GM21737 (cell line): ENCODE measurements at regions not wholly inside any gene's neighbourhood (a gene's known extent, or its start where the extent isn't known, plus 50 kb on each side); places are given as distances from the start of the nearest gene placed in this dataset.
"Not testable (repeated sequence)": the region's sequence is repeated elsewhere in the genome, so short reads cannot be mapped to it uniquely, and the experiment has no call there.

ENCODE experiments used
- ATAC-seq: cut with Tn5 transposase; IDR thresholded peaks from one replicate; pipeline ENCODE4 v1.9.1; 2021; ENCODE audit warnings: mild to moderate bottlenecking, moderate library complexity; ENCODE audit not compliant: unreplicated experiment

GRCh38 chr2:219829667-219830352 is 202.4 kb downstream of the SLC4A3 start:
- ATAC-seq: no peak

GRCh38 chr2:219830353-219830738 is 202.9 kb downstream of the SLC4A3 start:
- ATAC-seq: no peak

GRCh38 chr2:219831957-219832356 is 204.5 kb downstream of the SLC4A3 start:
- no peak for ATAC-seq

- ATAC-seq: no peak
Measured at GRCh38 chr2:219832904-219833303, 205.5 kb downstream of the SLC4A3 start.

- ATAC-seq: no peak
Measured at GRCh38 chr2:219835493-219835892, 208.1 kb downstream of the SLC4A3 start.

GRCh38 chr2:219836647-219837177 is 209.3 kb downstream of the SLC4A3 start:
- ATAC-seq: no peak

- ATAC-seq: peak; percentile 95
Measured at GRCh38 chr2:219844401-219845091, 217.1 kb downstream of the SLC4A3 start.

GRCh38 chr2:219848882-219849281 is 221.5 kb downstream of the SLC4A3 start:
- no peak for ATAC-seq

GRCh38 chr2:219851169-219851568 is 223.7 kb downstream of the SLC4A3 start:
- no peak for ATAC-seq

- no peak for ATAC-seq
Measured at GRCh38 chr2:219851801-219852481, 224.5 kb downstream of the SLC4A3 start.

GRCh38 chr2:219852626-219853025 is 225.2 kb downstream of the SLC4A3 start:
- ATAC-seq: no peak

- ATAC-seq: no peak
Measured at GRCh38 chr2:219856602-219857001, 229.2 kb downstream of the SLC4A3 start.

- ATAC-seq: no peak
Measured at GRCh38 chr2:219857751-219858150, 230.3 kb downstream of the SLC4A3 start.

GRCh38 chr2:219861307-219861706 is 233.9 kb downstream of the SLC4A3 start:
- ATAC-seq: no peak

- ATAC-seq: no peak
Measured at GRCh38 chr2:219864154-219864553, 236.7 kb downstream of the SLC4A3 start.

GRCh38 chr2:219868635-219869034 is 241.2 kb downstream of the SLC4A3 start:
- no peak for ATAC-seq

- ATAC-seq: no peak
Measured at GRCh38 chr2:219870041-219870440, 242.6 kb downstream of the SLC4A3 start.

- no peak for ATAC-seq
Measured at GRCh38 chr2:219871351-219871750, 243.9 kb downstream of the SLC4A3 start.

GRCh38 chr2:219875036-219875435 is 247.6 kb downstream of the SLC4A3 start:
- no peak for ATAC-seq

- ATAC-seq: not testable (repeated sequence)
Measured at GRCh38 chr2:219875986-219876385, 248.6 kb downstream of the SLC4A3 start.

- no peak for ATAC-seq
Measured at GRCh38 chr2:219876931-219877330, 249.5 kb downstream of the SLC4A3 start.

GRCh38 chr2:219877728-219878127 is 250.3 kb downstream of the SLC4A3 start:
- ATAC-seq: no peak
